Hepatocyte (in vitro differentiated cells): ENCODE measurements at regions not wholly inside any gene's neighbourhood (a gene's known extent, or its start where the extent isn't known, plus 50 kb on each side); places are given as distances from the start of the nearest gene placed in this dataset.

ENCODE experiments used
- CTCF ChIP-seq: fragments of 200-600 bp; sonication (generic); IDR thresholded peaks from 2 replicates; pipeline ENCODE4 v1.5.1; 2016; ENCODE audit warnings: antibody characterized with exemption, mild to moderate bottlenecking; ENCODE audit not compliant: poor library complexity
- EZH2 ChIP-seq: fragments of 200-600 bp; sonication (generic); IDR thresholded peaks from 2 replicates; pipeline ENCODE4 v1.6.1; 2016; ENCODE audit warnings: antibody characterized with exemption, mild to moderate bottlenecking, borderline replicate concordance
- EZH2phosphoT487 ChIP-seq: fragments of 200-600 bp; sonication (generic); IDR thresholded peaks from one replicate; pipeline ENCODE4 v1.6.1; 2018; ENCODE audit warnings: antibody characterized with exemption, mild to moderate bottlenecking, low read depth, moderate library complexity; ENCODE audit not compliant: unreplicated experiment, severe bottlenecking

DNA sequence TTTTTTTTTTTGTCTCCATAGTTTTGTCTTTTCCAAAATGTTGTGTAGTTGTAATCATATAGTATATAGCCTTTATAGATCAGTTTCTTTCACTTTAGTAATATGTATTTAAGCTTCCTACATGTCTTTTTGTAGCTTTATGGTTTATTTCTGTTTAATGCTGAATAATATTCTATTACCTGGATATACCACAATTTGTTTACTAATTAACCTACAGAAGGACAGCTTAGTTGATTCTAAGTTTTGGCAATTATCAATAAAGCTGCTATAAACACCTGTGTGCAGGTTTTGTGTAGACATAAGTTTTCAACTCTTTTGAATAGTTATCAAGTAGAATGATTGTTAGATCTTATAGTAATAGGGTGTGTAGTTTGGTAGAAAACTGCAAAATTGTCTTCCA lies 130.3 kb upstream of the CARD18 start:
- TF ChIP-seq CTCF, result no peak
- TF ChIP-seq EZH2, result no peak
- no peak for TF ChIP-seq EZH2phosphoT487
